ENCODE measurements at regions not wholly inside any gene's neighbourhood (a gene's known extent, or its start where the extent isn't known, plus 50 kb on each side); places are given as distances from the start of the nearest gene placed in this dataset.

DNA sequence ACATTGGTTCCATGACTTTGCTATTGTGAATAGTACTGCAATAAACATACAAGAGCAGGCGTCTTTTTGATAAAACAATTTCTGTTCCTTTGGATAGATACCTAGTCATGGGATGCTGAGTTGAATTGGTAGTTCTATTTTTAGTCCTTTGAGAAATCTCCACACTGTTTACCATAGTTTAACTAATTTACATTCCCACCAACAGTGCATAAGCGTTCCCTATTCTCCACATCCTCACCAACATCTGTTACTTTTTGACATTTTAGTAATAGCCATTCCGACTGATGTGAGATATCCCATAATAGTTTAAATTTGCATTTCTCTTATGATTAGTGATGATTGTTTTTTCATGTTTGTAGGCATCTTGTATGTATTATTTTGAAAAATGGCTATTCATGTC is 707.0 kb downstream of the SORCS1 start:
- DNase-seq = no peak

DNA sequence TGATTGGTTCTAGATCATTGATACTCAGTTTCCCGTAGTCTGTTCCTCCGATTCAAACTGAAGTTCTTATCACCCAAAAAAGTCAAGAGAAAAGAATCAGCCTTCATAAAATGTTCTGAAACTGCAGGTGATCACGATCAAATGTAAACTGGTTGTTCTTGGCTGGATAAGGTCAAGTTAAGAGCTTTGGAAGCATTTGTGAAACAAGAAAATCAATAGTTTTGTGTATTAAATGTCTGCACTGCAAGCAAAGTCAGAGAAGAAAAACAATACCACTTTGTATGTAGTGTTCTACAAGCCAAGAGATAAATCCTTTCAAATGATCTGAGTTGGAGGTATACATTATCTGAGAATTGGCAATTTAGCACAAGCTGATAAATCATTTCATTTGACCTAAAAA is 710.3 kb downstream of the SORCS1 start:
- DNase-seq = no peak

DNA sequence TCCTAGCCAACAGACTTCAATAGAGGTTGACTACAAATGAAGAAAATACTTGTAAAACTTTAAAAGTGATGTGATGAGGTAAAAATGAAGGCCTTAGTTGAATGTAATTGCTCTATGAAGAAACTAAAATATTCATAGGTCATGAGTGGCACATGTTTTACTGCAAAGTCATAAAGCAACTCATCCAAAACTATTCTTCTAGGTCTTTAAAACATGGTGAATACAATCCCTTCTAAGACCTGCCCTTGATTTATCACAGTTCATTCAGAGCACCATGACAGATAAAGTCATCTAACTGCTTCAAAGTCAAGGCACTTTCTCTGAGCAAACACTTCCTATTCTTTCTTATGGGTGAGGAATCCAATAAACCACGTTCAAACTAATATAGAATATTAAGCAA is 713.5 kb downstream of the SORCS1 start:
- DNase-seq = no peak

DNA sequence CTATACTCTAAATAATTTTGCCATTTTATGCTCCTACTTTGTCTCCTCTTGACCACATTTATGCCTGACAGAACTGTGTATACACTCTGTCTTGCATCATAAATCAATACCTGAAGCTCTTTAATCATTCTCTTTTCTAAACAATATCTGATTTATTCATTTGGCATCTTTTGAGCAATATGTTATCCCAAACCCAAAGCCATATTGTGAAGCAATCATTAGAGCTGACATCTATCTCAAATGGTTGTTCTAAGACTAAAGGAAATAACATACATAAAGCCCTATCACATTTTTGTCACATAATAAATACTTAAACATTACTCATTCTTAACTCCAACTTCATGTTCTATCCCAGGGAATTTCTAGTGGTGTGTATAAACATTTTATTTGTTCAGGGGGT is 717.6 kb downstream of the SORCS1 start:
- no peak for DNase-seq

DNA sequence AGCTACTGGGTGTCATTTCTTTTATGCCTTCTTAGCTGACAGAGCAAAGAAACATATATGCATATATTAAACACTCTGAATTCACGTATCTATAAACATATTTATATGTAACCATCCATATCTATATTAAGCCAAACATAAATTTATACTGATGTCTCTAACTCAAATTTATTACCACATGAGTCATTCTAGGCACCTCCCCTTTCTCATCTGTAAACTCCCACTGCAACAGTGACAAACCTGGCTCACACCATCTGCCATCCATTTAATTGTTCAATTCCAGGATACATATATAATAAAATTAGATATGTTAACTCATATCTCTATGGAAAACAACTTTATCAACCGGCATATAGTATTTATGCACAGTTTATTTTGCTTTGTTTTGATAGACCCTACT is 722.3 kb downstream of the SORCS1 start:
- DNase-seq = no peak

DNA sequence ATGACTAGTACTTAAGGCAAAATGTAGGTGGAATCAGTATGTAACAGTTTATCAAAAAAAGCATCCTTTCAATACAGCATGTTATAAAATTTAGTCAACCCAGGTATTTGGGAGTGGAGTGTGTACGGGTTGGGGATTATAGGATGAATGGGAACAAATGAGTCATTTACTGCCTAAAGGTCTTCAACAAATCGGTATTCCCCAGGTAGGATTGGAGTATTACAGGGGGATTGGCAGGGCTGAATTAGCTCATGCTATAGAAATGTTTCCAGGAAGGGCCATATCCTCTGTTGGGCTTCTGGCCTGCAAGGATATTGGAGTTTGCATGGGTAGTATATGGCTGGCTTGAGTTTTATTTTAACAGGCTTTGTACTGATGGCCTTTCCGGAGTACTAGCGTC is 723.7 kb downstream of the SORCS1 start:
- DNase-seq = no peak

DNA sequence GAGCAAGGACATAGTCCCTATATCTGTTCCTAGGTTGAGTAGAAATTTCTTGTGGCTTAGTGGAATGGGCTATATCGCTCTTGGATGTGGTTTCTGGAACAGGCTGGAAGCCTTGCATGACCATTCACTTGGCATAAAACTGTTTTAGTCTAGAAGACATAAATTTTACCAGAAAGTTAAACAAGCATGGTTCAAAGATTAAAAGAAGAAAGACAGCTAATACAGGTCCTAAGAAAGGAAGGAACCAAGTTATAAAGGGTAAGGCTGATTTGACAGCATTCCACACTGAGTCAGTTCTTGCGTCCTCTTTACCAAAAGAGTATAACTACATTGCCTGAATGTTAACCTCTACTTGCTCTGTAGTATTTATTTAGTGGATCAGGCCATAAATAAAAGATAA is 724.2 kb downstream of the SORCS1 start:
- DNase-seq = no peak

DNA sequence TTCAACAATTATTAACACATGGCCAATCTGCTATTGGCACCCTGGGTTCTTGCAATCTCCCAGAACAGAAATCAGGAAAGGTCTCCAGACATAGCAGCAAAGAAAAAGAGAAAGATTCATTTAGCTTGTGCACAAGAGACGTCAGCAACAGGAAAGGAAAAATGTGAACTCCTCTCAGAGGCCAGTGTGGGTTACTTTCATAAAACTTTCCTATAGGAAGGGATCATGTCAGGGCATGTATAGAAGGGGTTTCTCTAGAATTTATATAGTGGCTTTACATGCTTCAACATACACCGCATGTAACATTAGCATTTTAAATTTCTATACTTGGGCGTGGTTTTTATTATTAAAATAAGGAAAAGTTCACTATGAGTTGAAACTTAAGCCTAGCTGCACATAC is 725.1 kb downstream of the SORCS1 start:
- no peak for DNase-seq

DNA sequence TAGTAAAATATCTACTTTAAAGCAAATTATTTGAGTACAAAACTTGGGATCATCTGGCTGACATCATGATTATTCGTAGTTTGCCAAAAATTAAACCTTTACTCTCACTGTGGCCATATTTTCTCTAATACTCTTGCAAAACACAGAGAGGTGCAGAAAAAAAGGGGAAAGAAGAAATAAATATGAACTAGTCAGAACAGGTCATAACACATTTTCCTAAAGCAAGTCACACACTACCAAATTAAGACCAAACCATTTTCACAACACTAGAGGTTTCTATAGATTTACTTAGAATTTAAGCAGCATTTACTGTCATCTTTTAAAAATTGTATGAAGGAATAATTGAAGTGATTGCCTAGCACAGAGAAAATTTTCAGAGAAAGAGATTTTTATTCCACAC is 726.1 kb downstream of the SORCS1 start:
- DNase-seq = no peak

DNA sequence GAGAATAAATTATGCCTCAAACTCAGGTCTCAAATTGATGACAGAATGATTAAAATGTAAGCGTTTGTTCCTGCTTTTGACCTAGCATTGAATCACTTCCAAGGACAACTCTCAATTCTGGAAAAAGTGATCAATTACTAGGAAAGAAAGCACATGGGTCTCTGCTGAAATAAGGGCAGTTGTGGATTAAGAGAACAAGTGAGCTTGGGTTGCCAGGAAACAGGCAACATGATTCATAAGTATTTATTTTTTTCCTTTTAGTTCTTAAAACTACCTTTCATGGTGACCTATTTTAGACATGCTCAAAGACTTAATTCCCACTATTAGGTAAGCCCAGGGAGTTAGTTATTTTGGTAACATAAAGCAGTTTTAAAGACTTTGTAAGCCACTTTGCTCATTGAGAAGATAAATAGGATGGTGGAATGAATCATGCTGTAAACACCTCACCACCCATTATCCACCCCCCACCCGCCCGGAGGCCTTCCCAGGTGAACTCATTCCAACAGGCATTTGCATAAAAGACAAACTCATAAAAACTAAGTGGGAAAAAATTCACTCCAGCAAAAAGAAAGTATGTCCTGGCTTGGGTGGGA is 728.3 kb downstream of the SORCS1 start:
- DNase-seq = no peak

DNA sequence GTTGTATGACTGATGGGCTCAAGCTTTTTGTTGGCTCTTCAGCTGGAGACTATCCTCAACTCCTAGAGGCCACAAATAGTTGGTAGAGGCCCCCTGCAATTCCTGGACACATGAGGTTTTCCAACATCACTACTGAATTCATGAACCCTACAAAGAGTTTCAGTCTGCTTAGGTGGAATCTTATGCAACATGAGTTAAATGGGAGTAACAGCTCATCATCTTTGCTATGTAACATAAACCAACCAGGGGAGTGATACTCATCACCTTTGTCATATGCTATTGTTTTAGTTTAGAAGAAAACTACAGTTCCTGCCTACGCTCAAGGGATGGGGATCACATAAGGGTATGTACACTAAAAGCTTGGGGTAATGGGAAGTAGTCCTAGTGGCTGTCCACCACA is 729.4 kb downstream of the SORCS1 start:
- DNase-seq = no peak

DNA sequence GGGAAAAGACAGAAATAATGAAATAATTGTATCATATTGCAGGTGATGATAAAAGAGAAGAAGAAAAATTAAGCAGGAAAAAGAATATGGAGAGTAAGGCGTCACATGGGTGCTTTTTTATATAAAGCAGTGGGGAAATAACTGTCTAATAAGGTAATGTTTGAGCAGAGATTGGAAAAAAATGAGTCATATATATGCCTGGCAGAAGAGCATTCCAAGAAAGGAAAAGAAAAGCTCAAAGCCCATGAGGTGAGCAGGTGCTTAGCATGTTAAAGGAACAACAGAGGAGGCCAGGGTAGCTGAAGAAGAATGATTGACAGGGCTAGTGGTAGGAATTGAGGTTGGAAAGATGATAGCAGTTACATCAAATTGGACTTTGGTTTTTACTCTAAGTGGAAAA is 739.5 kb downstream of the SORCS1 start:
- DNase-seq = no peak

DNA sequence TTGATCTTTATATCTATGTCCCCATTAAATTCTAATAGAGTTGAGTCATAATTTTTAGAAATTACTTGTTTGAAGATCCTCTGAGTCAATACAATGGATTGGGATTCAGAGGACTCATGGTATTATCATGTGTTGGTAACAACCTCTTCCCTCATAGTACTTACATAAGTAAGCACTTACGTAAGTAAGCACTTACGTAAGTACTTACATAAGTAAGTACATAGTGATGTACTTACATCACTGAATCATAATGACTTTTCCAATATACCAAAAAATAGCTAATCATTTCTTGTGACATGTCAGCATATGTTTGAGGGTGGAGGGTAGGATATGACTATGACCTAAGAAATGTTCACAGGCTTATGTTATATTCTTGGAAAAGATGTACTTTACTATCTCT is 740.5 kb downstream of the SORCS1 start:
- no peak for DNase-seq

DNA sequence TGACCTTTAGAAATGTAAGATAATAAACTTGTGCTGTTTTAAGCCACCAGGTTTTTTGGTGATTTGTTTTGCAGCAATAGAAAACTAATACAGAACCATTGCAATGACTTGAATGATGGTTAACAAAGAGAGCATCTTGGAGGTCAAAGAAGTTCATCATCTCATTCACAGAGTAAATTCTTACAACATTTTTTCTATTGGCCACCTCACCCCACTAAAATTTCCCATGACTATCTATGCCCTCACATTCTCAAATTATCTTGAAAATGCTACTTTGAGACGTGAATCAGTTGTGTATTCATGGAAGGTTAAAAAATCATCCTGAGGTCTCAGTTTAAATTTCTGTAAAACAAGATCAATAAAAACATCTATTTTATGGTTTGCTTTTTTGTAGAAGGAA is 754.2 kb downstream of the SORCS1 start:
- DNase-seq = no peak

DNA sequence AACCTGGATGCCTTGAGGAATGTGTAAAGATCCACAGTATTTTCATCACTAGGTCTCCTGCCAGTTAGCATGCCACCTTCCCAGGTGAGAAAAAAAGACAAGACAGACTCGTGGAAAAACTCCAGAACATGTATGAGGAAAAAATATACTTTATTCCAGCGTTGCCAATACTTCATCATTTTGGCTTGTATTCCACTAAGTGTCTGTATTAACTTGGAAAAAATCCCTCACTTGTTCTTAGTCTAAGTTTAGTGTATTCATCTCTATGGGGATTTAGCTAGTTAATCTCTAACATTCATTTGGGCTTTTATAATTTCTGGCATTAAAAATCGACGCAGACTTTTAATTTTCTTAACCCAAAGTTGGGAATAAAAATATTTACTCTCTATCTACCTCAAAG is 759.4 kb downstream of the SORCS1 start:
- DNase-seq = no peak

DNA sequence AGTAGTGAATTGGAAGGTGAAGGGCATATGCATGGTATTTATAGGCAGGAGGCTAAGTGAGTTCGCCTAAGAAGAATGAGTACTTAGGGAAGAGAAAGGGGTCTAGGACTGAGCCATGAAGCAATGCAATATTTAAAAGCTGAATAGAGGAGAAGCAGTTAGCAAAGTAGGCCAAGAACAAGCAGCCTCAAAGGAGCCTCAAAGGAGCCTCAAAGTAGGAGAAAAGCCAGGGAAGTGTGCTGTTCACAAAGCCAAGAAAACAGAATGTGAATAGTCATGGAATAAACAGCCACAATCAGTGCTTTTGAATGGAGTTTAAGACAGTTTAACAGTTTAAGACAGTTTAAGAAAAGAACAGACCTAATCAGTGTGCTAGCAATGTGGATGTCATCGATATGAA is 762.0 kb downstream of the SORCS1 start:
- DNase-seq = no peak

DNA sequence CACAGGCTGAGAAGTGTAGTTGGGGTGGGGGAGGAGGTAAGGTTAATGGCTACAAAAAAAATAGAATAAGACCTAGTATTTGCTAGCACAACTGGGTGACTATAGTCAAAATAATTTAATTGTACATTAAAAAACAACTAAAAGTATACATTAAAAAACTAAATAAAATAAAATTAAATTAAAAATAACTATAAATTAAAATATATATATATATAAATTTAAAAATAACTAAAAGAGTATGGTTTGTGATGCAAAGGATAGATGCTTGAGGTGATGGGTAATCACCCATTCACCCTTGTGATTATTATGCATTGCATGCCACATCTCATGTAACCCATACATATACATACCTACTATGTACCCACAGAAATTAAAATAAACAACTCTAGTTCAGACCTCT is 762.5 kb downstream of the SORCS1 start:
- DNase-seq = no peak

DNA sequence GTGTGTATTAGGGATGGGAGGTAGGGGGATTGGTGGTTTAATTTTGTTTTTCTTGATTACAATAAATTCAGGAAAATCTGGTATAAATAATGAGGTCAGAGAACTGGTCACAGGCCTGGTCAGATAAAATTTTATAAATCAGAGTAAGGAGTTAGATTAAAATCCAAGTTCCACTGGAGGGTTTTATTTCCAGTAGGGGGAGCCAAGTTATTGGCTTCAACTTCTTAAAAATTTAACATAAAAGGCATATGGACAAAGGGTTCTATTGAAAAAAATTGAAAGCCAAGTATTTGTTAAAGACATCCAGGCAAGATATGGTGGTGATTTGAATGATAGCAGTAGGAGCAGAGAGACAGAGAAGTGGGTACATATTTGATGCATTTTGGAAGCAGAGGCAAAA is 763.3 kb downstream of the SORCS1 start:
- DNase-seq = no peak

DNA sequence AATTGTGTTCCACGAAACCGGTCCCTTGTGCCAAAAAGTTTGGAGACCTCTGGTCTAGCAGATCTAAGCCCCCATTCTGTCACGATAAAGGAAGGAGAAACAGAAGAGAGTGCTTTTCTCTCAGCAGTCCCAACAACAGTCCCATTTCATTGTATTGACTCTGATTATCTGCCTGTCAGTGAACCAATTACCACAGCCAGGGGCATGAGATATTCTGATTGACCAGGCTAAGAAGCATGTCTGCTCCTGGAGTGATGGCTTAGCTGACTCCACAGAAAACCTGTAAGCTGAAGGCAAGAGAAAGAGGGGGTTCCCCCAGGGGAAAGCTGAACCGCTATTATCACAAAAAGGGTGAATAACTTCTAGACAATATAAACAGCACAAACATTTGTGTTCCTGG is 765.4 kb downstream of the SORCS1 start:
- DNase-seq = no peak

DNA sequence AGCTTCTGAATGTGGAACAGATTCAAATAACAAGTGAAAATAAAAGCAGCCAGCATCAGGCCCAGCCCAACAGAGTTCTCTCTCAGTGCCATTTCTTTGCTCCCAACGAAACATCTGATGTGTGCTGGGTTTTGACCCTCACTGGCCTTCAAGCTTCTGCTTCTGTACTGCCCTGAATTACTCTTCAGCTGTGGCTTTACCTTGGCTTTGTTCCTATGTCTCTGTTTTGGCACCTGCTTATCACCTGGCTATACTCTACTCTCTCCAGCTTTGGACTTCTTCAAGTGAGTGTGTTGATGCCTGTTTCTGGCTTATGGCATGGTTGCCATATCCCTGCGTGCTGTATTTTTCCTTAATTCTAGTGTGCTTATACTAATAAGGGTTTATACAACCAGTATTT is 768.3 kb downstream of the SORCS1 start:
- DNase-seq = no peak

DNA sequence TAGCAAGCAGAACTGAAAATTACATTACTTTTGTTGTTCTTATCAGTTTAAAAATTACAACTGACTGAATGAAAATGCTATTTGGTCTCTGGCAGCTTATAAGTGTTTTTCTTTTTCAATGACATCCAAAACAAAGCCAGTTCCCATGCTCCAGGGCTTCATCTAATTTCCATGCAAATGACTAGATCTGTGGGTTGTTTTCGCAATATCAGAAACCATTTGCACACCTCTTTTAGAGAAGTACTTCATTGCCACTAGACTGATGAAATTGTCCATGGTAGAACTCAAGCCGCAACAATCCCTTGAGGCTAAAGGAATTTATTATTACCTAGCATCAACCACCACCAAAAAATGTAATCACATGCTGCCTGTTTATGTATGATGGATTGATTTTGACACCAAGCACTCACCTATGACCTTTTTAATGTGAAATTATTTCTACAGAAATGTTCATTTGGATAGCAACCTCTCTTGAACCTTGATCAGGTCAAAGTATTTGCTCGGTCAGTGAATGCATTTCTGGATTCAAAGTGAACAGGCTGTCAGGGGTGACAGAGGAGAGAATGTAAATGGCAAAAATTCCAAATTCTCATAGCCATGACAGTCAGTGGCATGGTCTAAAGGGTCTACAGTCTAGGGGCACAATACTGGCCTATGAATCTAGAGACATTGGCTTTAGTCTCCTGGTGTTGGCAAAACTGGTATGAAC is 769.3 kb downstream of the SORCS1 start:
- no peak for DNase-seq

DNA sequence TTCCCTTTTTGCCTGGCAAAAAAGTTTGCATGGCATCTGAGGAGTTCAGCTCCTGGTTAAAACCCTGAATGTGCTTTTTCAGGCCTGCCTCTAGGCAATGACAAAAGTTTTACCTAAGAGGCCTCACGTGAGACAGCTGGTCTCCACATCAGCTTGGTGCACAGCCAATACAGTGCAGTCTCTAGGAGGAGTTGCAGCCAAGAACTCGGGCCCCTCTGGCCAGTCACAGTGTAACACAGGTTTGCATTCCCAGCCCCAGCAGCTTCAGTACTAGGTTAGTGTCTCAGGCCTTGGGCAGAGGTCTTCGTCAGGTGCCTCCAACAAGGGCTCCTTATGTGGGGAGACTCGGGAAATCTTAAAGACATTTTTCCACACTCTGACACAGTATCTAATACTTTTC is 771.7 kb downstream of the SORCS1 start:
- DNase-seq = no peak

DNA sequence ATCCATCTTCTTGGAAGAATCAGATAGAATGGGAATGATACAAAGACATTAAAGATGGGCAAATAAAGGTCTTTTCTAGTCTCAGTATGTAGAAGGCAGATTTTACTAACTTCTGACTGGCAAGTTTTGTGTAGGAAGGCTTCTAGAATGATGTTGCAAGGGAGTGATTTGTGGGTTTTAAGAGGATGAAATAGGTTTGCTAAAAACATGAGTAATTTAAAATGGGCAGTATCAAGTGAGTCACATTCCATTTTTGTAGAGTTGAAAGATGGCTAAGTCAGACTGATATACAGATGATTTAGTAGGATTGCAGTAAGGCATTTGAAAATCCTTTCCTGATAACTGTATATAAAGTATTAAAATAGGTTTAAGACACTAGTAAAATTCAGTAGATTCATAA is 777.4 kb downstream of the SORCS1 start:
- DNase-seq = no peak

DNA sequence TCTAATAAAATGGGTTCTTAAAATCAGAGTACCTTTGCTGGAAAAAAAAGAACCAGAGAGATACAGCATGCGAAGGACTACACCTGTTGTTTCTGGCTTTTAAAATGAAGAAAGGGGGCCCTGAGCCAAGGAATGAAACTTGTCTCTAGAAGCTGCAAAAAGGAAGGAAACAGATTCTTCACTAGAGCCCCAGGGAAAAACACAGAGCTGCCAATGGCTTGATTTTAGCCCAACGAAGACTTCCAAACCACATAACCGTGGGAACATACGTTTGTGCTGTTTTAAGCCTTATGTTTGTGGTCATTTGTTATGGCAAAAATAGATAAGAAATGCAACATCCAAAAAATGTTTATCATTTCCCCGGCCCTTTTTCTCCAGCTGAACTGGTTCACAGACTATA is 780.0 kb downstream of the SORCS1 start:
- no peak for DNase-seq

DNA sequence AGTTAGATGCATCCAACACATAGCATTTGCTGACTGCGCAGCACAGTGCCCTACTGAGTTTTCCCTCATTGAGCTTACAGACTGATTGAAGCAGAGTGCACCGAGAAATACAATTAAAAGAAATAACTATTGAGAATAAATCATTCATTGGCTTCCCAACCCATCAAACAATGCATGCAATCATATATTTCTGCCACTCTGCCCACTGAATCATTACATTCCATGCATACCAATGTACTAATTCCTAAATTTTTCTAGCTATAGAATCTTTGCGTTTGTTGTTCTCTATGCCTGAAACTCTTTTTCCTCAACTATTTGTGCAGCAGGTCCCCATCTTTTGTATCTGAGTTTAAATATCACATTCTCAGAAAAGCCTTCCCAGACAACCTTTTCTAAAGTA is 783.8 kb downstream of the SORCS1 start:
- DNase-seq = no peak
